DMS53 treated with DMSO at 0.1 percent for 48 hours (cell line): ENCODE measurements at regions not wholly inside any gene's neighbourhood (a gene's known extent, or its start where the extent isn't known, plus 50 kb on each side); places are given as distances from the start of the nearest gene placed in this dataset.

Source experiments
- DNase-seq: peaks from one replicate; lab custom pipeline; 2025; ENCODE audit not compliant: unreplicated experiment; lab: John Stamatoyannopoulos, UW

DNA sequence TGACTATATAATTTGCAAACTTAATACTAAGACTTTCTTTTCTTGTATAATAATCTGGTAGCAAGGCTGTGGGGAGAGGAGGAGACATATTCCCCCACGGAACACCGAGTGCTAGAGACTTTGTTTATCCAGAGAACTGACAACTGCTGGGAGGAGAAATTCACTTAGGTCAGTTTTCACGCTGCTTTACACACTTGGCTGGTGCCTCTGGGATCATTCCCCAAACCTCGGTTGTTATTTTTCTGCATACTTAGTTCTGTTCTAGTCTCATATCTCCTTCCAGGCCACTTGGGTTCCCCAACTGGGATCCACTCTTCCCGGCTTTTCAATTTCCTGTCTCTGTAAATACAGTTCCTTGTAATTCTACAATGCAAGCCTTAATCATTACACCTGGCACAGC is 238.2 kb upstream of the ADAMTS16 start:
- no peak for DNase-seq

DNA sequence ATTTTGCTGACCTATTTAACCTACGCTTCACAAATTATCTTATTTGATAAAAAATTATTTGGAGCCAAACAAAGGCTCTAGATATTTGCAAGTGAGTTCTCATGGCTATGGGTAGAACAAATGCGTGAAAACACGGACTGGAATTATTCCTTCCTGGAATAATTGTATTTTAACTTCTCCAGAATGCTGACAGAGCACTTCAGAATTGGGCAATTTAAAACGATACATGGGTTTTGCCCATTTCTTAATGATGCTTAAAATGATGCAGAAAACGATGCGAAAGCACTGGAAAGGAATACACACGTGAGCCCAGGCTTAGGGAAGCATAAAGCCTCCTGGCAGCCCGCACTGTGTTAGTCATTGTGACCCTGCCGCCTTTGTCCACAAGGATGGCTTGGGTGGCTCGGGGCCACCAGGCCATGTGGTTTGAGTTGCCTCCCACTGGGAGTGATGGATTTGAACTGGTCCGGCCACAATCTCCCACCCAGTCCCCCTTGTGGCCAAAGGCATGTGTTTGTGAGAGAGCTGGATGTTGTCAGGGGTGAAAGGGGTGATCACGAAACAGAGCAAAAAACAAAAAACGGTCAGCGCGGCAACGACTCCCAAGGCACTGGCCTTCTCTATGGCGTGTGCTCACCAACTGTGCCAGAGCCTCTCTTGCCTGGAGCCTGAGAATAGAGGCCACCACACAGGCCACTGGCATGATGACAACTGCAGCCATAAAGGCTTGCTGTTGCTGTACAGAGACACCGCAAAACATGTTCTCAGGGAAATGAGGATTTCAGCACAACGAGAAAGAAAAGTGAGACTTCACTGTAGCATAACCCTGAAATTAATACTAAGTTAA is 234.2 kb upstream of the ADAMTS16 start:
- no peak for DNase-seq

DNA sequence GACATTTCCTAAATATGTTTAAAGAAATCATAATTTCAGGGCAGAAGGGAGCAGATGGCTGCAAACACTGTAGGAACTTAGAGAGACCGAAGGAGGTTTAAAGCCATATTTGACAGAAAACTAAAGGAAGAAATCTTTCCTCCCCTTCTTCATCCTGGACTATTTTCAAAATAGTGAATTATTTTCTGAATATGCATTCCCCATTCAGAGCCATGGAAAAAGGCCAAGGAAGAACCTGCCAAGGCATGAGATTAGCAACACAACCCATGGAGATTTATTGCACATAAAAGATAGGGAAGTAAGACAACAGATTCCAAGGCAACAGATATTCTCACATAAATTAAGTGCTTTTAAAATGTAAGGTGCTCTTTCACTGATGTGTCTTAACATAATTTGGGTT is 233.3 kb upstream of the ADAMTS16 start:
- DNase-seq: no peak

DNA sequence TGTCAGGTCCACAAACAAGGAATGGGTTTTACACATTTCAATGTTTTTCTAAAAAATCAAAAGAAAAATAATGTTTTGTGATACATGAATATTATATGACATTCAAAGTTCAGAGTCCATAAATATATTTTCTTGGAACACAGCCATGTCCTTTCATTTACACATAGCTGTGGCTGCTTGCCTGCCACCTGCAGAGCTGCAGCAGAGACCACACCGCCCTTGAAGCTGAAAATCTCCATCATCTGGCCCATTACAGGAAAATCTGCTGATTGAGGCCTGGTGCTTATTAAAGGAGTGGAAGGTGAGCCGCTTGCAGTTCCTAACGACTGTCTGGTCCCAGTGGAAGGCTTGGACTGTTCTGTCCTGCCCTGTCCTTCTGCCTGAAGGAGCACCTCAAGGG is 232.6 kb upstream of the ADAMTS16 start:
- no peak for DNase-seq

DNA sequence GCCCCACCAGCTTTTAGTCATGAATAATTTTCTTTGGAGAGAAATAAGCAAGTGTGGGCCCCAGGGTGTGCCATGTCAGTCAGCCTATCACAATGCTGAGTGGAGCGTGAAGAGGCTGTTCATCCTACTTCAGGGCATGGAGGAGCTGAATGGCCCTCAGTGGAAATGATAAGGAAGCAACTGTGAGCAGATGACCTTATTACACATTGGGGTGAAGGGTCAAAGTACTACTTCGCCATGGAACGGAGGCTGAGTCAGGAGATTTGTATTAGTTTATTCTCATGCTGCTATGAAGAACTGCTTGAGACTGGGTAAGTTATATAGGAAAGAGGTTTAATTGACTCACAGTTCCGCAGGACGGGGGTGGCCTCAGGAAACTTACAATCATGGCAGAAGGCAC is 231.0 kb upstream of the ADAMTS16 start:
- DNase-seq: no peak

DNA sequence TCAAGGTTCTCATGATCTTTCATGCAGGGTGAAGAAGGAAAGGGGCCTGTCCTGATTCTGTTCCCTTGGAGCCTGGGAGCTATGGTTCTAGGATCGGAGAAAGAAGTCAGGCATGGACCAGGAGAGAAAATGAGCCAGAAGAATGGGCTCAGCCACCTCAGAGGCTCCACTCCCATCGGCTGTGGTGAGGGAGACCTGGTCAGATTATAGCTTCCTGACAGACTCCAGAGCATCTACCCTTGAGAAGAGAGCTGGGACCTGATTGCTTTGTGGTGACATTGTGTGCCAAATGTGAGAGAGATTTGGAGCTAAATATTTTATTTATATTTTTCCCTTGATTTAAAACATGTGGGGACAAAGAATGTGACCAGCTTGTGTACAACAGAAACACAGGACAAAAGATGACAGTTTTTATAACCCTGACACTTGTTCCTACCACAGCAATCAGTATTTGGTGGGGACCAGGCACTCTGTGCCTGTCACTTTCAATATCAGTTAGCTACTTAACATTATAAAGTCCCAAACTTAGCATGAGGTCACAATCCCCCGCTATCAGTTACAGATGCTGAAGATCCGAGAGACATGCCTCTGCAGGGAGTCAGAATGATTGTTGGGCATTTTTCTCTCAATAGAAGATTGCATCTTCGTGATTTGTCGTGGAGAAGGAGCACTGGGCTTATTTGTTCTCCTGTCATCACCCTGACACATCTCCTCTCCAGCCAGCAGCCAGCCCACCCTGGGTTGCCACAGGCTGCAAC is 228.3 kb upstream of the ADAMTS16 start:
- no peak for DNase-seq

DNA sequence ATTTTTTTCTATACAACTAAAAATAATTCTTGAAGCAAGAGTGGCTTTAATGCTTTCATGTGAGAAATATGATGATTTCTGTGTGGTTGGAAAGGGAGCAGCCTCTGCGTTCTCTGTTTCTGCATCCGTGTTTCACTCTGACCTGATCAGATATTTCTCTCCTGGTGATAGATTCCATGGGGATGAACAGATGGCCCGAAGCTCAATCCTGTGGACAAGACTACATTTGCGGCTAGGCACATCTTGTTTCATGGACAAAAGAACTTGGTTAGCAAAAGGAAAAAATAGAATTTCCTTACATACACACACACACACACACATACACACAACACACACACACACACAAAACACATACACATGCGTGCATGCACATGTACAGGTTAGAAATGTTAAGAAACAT is 218.2 kb upstream of the ADAMTS16 start:
- DNase-seq: no peak

DNA sequence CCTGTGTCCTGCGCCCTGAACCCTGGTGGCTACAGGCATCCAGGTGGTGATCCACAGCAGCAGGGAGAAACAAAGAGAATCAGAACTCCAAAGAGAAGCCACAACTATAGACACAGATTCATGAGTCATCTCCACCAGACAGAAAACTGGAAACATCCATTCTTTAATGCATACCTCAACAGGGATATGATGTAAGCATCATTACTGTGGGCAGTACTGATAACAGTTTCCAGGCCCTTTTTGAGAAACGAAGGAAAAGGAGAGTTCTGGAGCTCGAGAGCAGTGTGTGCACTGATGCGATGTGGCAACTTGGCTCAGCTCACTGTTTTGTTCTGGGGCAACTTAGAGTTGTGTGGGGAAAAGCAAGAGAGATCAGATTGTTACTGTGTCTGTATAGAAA is 215.6 kb upstream of the ADAMTS16 start:
- DNase-seq: no peak

DNA sequence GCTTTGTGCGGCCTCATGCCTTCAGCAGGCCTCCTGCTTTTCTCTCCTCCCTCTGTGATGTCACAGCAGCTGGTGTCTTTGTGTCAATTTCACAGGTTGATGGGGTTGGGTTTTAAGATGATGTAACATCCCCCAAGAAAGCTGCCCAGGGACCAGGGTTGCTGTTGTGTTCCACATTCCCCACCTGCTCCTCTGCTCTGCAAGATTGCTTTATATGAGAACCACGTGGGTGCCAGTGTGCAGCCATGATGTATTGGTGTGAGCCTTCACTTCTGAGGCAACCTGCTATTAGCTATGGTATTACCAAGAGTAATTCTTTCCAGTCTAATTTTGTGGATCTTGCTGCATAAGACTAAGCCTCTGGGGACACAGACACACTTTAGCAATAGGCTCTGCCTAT is 213.0 kb upstream of the ADAMTS16 start:
- no peak for DNase-seq

DNA sequence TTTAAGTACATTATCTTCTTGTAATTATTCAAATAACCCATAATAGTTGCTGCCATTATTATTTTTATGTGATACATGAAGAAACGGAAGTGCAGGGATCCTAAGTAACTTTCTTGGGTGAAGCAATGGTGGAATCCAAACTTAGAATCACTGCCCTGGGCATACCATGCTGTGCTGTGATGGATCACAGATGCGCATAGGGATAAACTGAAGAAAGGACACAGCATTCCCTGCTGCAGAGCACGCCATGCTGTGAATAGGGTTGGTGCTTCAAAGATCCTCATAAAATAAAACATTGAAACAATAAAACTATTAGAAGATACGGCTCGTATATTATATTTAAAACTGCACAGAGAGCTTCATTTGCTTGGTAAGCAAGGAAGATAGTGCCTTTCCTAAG is 211.7 kb upstream of the ADAMTS16 start:
- no peak for DNase-seq

DNA sequence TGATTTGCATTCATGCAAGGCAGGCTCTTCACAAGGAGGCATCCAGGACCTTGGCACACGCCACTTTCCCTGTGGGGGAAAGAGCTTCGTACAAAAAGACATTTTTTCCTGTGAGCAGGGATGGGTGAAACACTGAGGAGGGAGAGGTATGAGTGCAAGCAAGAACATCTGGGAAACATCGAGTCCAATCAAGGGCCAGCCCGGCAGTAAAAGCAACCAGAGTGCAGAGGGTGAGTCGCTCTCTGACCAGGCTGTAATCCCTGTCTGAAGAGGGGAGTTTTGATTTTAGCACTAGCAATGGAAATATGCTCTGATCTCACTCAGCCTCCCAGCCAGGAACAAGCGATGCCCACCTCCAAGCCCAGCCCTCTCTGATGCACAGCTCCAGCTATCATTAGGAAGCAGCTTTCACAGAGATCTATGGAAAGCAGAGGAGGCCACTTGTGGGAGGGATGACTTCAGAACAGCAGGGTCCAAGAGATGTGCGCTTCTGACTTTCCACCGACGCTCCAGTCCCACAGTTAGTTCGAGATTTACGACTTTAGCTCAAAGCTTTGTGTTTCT is 211.0 kb upstream of the ADAMTS16 start:
- no peak for DNase-seq

DNA sequence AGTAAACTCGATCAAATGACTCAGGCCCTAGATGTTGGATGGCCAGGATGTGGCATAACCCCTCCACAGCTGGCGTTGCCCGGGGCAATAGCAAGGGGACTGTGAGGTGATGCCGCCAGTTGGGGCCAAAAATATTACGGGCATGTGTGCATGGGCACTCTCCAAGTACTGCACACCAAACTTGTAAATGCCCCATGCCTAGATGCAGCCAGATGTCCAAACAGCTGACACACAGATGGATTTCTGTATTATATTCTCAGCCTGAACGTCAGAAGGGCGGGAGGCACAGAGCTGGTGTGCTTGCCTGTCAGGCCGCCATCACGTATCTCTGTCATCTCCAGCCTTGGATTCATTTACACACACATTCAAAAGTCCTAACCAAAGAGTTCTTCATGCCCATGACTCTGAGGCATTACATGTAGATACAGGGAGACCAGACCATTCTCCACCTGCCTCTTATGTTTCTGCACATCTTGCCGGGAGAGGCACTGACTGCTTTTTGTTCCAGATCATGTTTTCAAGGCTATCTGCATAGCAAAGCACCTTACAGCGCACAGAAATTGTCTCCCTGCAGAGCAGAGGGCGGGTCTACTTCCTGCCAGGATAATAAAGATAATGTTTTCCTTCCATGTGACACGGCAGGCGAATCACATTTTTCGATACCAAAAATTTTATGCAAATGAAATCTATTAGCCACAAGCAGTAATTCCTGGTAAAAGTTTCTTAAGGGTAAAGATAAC is 200.9 kb upstream of the ADAMTS16 start:
- DNase-seq: no peak

DNA sequence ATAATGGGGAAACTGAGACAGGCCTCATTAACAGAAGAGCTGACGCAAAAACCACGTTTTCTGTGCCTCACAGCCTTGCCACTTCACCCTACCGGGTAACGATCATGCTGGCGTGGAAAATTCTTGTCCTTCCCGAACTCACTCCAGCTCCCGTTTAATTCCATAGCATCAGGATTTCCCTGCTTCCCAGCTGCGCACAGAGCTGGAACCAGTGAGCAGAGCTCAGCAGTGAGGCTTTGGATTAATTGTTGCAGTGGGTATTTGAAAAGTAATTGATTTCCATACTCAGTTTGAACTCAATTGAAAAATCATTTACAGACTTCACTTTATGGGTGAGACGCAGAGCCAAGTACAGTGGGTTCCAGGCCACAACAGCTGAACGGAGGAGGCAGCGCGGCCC is 199.0 kb upstream of the ADAMTS16 start:
- DNase-seq: no peak

DNA sequence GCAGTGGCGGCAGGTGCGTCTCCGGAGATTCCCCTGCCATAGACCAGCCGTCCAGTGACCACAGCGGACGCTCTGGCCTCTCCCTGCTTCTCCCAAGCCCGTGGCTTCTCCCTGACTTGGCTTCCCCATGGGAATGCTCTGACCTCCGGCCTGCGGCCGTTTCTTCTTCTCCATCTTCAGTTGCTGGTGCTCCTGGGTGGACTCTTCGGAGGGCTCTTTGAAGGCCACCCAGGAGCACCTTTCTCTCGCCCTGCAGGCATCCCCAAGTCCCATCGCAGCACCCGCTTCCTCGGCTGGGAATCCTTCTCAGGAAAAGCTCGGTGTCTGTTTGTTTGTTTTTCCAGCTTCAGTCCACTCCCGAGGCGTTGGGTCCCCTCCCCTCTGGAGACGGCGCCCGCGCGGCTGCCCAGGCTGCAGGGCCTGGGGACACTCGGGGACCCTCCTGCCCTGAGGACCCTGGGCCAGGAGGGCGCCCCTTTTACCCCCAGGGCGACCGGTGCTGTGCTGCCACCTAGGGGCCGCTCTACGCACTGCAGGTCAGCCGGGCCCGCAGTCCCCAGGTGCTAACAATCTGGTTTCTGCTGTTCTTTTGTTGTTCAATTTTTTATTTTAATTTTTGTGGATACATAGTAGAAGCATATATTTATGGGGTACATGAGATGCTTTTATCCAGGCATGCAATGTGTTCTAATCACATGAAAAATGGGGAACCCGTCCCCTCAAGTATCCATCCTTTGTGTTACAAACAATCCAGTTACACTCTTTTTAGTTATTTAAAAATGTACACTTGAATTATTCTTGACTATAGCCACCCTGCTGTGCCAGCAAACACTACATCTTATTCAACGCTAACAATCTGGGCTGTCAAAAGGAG is 197.9 kb upstream of the ADAMTS16 start:
- DNase-seq: no peak

DNA sequence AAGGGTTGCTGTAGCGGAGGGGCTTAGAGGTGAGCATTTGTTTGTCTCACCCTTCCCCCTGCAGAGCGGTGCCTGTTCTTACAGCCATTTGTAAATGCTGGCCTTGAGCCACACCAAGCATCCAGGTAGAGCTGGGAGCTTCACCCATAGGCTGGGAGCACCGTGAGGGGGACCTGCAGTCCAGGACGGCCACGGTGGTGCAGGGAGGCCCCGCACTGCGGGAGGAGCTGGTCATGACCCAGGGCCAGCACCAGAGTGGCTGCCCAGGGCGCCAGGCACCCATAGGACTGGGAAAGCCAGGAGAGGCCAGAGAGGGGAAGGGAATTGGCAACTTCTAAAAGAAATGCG is 197.3 kb upstream of the ADAMTS16 start:
- DNase-seq: no peak

DNA sequence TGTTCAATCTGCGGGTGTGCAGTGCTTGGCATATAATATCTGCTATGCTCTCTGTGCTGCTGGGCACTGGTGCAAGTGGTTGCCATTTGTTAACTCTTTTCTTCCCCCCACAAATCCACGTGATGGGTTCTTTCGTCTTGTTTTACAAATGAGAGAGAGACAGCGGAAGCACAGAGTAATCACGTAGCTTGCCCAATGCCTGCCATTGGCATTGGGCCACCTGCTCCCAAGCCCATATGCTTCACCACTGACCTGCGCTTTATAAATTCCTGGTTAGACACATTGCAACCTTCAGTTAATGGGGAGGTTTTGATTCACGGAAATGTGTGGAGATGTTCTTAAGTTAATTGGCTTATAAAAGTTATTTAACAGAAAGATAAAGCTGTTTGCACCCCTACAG is 194.8 kb upstream of the ADAMTS16 start:
- DNase-seq: no peak

DNA sequence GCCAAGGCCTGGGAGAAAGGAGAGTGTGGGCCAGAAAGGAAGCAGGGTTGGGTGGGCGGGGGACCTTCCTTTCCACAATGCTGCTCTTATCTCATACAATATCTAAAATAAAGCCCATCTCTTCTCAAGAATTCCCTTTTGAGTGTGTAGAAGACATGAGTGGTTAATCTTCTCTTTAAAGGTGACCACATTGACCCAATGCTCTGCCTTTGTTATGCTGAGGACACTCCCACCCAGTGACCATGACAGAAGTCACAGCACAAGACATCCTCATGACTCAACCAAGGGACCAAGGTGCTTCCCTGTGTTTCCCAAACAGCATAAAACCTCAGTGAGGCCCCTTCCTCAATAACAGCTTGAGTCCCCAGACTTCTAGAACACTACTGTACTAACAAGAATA is 193.0 kb upstream of the ADAMTS16 start:
- DNase-seq: no peak

DNA sequence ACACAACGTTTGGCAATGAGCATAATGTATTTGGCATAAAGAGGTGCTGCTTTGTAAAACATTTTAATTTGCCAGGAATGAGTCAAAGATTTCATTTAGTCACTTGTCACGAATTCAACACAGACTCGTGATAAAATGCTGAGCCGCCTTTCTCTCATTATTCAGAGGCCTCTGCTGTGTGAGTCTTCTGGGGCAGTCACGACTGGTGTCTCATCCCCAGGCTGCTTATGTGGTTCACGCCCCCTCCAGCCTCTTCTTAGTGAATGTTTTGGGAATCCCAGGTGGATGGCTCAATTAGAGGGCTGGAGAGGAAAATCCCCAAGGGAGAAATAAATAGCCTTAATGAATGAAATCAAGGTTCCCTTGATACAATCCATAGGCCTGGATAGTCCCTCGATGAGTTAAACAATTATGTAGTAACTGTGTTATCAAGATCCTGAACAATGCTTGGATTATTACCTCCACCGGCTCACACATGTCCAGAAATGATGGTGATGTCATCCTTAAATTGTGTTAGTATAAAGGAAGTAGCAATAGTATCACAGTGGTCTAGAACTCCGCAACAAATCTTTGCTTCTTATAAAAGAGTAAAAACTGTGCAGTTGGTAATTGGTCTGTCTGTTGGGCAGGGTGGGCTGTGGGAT is 192.1 kb upstream of the ADAMTS16 start:
- DNase-seq: no peak

DNA sequence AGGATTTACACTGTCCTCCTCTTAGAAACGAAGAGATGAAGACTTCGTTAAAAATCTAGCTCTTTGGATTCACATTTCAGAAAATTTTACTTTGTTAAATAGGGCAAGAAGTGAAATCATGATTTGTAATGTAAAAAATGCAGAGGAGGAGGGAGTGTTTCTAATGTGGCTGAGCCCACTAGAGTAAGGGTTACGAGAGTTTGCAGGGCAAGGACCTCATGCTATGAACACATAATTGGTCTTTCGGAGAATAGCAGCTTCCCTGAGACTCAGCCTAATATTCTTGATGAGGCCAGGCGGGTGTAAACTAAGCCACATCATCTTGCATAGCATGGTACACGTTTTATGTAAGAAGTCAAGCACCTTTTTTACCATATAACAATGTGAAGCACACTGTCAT is 191.0 kb upstream of the ADAMTS16 start:
- no peak for DNase-seq

DNA sequence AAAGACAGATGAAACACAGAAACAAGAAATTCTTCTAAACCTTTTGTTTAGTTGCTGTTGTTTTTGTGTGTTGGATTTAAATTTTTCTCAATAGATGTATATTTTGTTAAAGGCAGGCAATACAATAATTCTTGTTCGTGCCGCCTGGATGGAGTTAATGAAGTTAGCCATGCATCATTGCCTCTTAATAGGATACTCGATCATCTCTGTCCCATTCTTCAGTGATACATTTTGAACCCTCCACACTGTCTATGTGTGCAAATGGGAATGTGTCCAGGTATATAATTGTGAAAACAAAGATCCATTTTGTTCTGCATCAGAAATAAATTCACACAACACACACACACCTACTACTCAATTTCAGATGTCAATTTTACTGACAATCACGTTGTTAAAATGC is 186.6 kb upstream of the ADAMTS16 start:
- DNase-seq: no peak
